ENCODE measurements at regions not wholly inside any gene's neighbourhood (a gene's known extent, or its start where the extent isn't known, plus 50 kb on each side); places are given as distances from the start of the nearest gene placed in this dataset.
A peak's percentile ranks its signal among the peaks of the same experiment; 100 is the strongest.
"Not testable (repeated sequence)": the region's sequence is repeated elsewhere in the genome, so short reads cannot be mapped to it uniquely, and the experiment has no call there.

DNA sequence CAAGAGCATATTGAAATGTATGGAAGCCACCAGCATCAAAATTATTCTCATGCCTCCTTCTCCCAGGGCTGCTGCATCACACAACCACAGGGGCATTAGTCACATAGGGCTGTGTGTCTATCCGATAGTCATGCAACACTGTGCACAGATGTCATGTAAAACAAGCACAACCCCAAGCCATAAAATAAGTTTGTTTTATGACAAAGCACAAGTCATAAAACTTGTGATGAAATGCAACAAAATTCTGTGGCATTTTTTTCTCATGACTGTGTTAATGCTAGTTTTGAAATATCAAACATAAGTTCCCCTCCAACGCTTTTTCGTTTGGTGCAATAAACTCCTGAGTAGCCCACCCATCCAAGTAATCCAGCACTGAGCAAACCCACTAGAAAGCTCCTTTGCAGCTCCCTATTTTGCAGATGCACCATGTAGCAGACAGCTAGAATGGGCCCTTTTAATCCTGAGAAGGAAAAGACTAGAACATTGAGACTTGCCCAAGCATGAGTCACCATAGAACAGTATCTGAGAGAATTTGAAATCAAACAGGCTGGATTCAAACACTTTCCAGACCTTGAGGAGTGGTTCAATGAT lies 93.3 kb upstream of the ZNF366 start:
- intact Hi-C loops (cut with DNase I), result no loop called here
- no peak for DNase-seq

- intact Hi-C loops (cut with DNase I), result no loop called here
- DNase-seq, result peak in 1 of 10 donors; percentile 33
Observed at GRCh38 chr5:72599519-72600370, 92.5 kb upstream of the ZNF366 start.

GRCh38 chr5:72599065-72599433 lies 91.8 kb upstream of the ZNF366 start:
- DNase-seq, result no peak
- intact Hi-C loops (cut with DNase I), result no loop called here

GRCh38 chr5:72598401-72599064 lies 91.3 kb upstream of the ZNF366 start:
- intact Hi-C loops (cut with DNase I), result no loop called here
- no peak for DNase-seq

- intact Hi-C loops (cut with DNase I), result no loop called here
- no peak for DNase-seq
Observed at GRCh38 chr5:72597456-72597948, 90.3 kb upstream of the ZNF366 start.

DNA sequence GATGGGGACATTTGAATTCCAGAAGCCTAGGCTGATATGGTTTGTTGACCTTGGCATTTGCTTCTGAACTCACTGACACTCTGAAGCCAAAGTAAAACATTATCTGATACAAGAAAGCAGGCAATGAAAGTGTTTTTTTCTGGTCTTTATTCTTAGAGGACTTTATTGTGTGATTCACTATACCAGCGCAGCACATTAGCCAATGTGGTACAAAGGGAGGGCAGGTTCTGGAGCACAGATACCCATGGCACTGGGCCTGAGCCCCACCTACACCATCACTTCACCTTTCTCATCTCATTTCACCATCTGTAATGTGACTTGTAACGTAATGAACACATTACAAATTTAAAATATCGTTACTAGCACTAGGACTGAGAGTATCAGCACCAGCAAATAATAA lies 89.7 kb upstream of the ZNF366 start:
- intact Hi-C loops (cut with DNase I), result no loop called here
- peak in 1 of 10 donors; percentile 57 for DNase-seq

GRCh38 chr5:72588640-72589039 lies 81.4 kb upstream of the ZNF366 start:
- intact Hi-C loops (cut with DNase I), result no loop called here
- no peak for DNase-seq

DNA sequence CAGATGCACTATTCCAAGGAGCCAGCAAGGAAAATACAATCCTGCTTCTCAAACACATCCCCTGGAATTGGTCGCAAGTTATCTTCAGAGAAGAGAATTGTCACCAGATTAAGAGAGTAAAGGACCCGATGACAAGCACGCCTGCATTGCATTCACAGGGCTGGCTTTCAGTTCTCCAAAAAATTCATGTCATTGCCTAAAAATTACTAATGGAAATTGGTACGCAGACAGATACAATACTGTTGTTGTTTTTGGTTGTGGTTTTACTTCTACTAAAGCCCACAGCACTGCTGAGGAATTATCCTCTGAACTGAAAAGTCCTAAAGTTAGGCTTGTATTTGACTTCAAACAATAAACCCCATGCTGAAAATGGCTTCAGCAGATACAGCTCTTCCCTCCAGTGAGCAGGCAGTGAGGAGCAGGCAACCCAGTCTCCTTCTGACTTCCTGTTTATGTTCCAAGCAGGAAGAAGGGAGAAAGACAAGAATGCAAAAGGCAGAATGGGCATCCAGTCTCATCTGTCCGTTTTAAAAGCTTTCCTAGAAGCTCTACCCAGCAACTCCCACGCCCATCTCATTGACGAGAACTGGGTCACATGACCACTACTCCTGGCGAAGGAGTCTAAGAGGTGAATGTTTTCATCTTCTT lies 80.6 kb upstream of the ZNF366 start:
- no peak for DNase-seq
- intact Hi-C loops (cut with DNase I), result no loop called here

DNA sequence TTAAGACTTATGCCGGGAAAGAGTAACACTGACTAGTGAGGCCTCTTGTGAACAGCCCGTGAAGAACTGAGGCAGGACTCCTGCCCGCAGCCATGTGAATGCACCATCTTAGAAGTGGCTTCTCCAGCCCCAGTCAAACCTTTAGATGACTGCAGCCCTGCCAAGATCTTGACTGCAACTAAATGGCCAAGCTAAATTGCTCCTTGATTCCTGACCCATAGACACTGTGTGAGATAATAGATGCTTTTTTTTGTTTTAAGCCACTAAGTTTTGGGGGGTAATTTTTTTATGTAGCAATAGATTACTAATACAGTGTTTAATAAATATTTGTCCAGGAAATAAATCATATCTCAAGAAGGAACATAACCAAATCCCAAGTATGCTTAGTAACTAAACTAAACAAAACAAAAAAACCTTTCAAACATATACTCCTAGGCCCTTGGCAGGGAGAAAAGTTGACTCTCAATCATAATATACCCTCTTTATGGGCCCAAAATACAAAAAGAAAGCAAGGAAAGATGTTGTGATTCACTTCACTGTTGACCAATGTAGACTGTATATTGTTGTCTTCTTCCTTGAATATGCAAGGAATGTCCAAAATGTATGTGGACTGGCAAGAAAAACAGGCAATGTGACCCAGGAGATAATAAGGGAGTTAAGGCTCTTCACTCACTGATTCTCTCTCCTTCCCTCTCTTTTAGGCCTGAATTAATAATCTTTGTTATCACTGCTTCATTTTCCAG lies 79.7 kb upstream of the ZNF366 start:
- intact Hi-C loops (cut with DNase I), result no loop called here
- DNase-seq, result no peak

DNA sequence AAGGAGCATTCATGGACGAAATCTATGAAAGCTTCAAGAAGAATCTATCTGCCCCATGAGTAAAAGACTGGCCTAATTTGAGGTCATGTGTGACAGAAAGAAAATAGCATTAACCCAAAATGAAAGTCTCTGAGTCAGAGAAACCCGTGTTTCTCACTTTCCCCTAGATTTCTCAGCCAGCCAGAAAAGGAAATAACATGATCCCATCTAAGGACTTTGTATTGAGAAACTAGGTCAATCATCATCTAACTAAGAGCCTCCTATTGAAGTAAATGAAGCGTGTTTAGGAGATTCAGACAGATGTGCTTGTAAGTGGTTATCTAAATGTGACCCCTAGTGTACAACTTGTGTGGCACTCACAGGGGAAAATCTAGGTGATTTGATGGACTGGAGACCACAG lies 77.3 kb upstream of the ZNF366 start:
- no peak for DNase-seq
- intact Hi-C loops (cut with DNase I), result no loop called here

DNA sequence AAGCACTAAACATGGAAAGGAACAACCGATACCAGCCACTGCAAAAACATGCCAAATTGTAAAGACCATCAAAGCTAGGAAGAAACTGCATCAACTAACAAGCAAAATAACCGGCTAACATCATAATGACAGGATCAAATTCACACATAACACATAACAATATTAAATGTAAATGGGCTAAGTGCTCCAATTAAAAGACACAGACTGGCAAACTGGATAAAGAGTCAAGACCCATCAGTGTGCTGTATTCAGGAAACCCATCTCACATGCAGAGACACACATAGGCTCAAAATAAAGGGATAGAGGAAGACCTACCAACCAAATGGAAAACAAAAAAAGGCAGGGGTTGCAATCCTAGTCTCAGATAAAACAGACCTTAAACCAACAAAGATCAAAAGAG lies 72.1 kb upstream of the ZNF366 start:
- DNase-seq, result not testable (repeated sequence)

DNA sequence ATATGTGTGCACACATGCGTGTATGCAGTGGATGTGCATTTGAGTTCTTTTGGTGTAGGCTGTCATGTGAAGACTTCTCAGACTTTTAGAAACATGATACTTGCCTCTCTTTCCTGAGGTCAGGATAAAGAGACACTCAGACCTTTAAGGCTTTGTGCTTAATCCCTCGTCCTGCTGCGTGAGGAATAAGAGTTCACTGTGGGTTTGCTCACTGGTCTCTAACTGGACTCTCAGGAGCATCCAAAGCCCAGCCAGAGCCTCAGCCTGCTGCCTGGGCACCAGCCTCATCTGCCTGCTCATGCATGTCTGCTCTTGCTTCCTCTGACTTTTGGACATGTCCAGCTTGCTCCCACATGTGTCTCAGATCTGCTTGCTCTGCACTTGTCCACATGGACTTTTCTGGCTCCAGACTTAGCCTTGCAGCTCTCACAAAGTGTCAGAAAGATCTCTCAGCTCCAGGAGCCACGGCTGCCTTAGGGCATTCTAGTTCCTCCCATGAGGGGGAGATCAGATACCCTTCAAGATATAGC lies 65.1 kb upstream of the ZNF366 start:
- DNase-seq, result no peak
- intact Hi-C loops (cut with DNase I), result no loop called here

More for the DNA sequence above, 72.1 kb upstream of the ZNF366 start:
- intact Hi-C loops (cut with DNase I), result not testable (repeated sequence)

DNA sequence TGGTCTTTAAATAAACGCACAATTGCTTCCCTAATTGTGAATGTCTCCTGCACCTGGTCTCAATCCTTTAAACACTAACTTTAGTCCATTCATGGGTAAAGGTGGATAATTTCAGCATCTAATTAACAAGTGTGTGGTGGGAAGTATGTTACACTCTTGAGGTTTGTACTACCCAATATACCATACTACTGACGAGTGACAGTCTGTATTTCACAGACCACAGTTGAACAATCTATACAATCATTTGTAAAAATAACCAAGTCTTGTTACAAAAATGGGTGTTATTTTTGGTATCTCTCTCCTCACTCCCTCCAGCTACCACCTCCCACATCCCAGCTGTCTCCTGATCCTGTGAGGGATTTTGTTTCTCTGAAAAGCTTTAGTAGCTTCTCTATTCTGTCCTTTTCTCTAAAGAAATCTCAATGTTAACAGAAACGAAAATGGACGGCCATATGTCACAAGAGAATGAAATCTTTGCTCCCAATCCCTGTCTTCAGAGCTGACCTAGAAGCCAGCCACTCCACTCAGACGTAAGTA lies 62.3 kb upstream of the ZNF366 start:
- peak in 3 of 10 donors; percentile 30 to 42 (median 41) for DNase-seq

GRCh38 chr5:72566746-72567145 lies 59.5 kb upstream of the ZNF366 start:
- DNase-seq, result no peak
- intact Hi-C loops (cut with DNase I), result no loop called here

More for the DNA sequence above, 62.3 kb upstream of the ZNF366 start:
- intact Hi-C loops (cut with DNase I), result no loop called here

- DNase-seq, result no peak
- intact Hi-C loops (cut with DNase I), result no loop called here
Observed at GRCh38 chr5:72565513-72566289, 58.5 kb upstream of the ZNF366 start.

GRCh38 chr5:72562717-72563116 lies 55.5 kb upstream of the ZNF366 start:
- intact Hi-C loops (cut with DNase I), result no loop called here
- DNase-seq, result no peak

GRCh38 chr5:72561148-72561972 lies 54.1 kb upstream of the ZNF366 start:
- intact Hi-C loops (cut with DNase I), result no loop called here
- no peak for DNase-seq

All from posterior cingulate gyrus (tissue), 11 donors.